HG02588 (cell line): ENCODE measurements at regions not wholly inside any gene's neighbourhood (a gene's known extent, or its start where the extent isn't known, plus 50 kb on each side); places are given as distances from the start of the nearest gene placed in this dataset.
"Not testable (repeated sequence)": the region's sequence is repeated elsewhere in the genome, so short reads cannot be mapped to it uniquely, and the experiment has no call there.

Experiments
- ATAC-seq: cut with Tn5 transposase; IDR thresholded peaks from one replicate; pipeline ENCODE4 v1.9.1; 2021; ENCODE audit warnings: mild to moderate bottlenecking, moderate library complexity; ENCODE audit not compliant: unreplicated experiment

DNA sequence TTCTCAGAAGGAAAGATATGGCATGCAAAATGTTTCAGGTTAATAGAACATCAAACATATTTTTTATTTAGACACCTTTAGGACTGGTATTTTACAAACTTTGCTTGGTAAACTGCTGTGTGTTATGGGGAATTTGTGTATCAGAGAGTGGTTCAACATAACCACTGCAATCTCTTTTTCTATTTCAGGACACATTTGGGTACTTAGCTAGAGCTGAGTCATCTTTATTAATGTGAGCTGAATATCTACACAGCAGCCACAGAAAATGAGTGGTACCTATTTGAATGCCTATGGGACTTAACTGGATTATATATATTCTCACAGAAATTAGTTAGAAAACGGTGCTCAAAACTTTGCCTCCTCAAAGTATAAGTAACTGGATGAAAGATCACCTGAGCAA lies 179.8 kb downstream of the SPDYE17 start:
- ATAC-seq, result not testable (repeated sequence)

DNA sequence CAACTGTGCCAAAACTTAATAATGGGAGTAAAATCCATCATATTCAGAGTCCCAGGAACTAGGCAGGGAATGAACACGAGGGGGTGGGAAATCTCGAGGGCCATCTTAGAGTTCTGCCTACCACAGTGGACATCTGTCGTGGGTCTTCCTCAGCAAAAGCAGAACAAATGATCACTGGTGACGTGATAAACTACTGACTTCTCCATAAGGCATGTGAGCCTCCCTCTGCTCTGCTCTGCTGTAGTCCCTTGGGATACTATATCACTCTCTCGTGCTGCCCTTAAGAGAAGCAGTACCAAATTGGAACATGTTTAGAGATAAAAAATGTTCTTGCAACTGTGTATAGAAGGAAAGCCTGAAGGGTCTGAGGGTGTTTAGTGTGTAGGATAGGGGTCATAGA lies 180.5 kb downstream of the SPDYE17 start:
- ATAC-seq, result not testable (repeated sequence)

DNA sequence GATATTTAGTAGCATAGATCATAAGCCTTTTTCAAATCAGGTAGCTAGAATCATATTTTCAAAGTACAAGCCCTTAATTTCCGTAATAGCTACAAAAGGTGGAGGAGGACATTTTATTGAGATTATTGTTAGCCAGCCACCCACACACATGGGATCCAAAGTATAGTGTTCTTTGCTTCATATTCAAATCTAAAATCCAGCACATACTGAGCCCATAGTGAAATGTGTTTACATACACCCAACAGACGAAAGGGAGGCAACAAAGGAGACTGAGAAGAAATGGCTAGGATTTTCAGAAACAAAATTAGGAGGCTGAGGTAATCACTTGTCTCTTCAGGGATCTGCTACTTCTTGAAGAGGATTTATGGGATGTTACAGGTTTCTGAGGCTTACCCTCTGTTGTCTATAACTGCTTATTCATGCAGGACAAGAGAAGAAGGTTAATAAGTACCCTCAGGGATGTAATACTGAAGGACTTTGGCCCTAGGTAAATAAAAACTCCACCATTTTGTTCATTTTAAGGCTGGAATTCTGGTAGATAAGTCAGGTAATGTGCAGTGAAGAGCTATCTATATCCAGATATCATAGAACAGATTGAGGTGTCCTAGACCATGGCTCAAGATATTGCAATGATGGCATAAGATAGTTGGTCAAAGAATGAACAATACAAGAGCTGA lies 182.1 kb downstream of the SPDYE17 start:
- ATAC-seq, result not testable (repeated sequence)

DNA sequence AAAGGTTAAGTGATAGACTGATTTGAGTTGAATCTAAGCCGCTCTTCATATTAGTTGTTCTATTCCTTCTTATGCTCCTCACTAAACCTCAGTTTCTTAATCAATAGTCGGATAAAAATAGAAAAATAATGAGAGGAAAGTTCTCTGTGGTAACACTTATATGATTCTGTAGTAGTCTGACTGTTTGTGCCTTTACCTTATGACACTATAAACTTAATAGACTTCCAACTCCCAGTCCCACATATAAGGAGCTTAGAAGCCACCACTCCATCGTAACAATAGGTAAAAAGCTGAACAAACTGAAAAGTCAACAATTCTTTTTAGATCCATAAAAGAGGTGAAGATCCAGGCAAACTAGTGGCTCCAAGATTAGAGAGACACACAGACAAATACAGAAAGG lies 192.3 kb downstream of the SPDYE17 start:
- ATAC-seq, result not testable (repeated sequence)

DNA sequence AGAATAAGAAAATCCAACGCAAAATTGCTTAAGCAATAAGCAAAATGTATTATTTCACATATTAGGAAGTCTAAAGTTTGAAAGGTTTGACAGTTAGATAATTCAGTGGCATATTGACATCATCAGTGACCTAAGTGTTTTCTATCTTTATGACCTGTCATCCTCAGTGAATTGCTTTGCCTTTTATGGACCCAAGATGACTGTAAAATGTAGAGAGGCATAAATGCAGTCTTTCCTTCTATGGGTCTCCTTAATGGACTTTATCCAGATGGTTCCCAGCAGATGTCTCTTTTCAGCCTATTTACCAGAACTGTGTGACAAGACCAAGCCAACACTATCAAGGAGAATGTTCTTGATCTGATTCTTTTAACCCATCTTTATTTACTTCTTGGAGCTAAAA lies 192.9 kb downstream of the SPDYE17 start:
- ATAC-seq, result not testable (repeated sequence)

DNA sequence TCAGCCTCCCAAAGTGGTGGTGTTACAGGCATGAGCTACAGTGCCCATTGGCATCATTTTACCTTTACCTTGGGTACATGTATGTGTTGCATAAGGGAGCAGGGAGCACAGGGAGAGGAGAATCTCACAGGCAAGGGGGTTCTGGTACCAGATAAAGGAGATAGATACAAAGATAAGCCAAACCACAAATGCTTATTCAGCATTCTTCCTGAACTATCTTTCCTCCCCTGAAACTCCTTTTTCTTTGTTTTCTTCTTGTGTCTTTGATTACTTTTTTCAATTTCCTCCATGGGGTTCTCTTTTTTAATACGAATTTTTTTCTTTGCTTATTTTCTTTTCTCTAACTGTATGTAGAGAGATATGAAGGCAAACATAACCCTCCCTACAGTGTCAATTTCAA lies 193.8 kb downstream of the SPDYE17 start:
- ATAC-seq, result not testable (repeated sequence)

DNA sequence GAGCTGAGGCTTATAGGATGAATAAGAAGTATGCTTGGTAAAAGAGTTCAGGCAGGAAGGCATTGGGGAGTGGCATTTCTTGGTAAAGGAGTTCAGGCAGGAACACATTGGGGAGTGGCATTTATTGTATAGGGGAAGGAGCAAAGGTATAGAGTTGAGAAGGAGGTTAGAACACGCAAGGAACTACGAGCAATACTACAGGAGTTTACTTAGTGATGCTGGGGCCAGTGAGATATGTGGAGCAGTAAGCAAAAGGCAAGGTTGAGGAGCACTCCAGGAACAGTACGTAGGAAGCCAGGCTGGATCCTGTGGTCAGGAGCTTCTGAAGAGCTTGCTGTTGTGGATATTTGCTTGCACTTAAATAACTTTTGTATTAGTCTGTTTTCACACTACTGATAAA lies 202.2 kb upstream of the POMZP3 start:
- not testable (repeated sequence) for ATAC-seq

DNA sequence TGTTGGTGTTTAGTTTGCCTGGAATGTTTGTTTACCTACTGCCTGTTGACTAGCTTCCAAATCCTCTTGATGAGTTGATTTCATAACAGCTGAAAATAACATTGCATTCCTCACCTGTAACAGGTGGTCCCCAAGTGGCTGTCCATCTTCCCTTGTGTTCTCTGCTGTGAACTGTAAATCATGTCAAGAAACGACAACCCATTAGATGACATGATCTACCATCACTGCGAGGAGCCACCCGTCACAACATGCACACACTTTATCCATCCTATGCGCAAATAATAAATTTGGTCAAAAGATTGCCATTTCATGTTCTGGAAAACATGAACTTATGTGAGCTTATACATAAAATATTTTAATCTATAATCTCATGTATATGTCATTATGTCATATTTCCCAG lies 199.1 kb upstream of the POMZP3 start:
- not testable (repeated sequence) for ATAC-seq

DNA sequence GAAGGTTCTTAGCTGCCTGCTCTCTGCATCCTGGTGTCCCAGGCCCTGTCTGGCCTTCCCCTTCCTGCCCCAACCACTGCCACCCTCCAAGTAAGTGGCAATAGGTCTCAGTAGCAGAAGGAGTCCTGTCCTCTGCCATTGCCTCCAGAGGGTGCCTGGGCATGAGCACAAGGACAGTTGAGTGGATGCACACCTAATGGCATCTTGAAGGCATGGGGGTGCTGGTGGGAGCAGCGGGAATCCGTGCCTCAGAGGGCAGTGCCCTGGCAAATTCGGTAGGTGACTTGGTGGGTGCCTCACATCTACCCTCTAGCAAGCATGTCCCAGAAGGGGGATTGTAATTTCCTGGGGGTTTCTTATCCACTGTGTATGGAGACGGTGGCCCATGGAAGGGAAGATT lies 182.8 kb upstream of the POMZP3 start:
- not testable (repeated sequence) for ATAC-seq

DNA sequence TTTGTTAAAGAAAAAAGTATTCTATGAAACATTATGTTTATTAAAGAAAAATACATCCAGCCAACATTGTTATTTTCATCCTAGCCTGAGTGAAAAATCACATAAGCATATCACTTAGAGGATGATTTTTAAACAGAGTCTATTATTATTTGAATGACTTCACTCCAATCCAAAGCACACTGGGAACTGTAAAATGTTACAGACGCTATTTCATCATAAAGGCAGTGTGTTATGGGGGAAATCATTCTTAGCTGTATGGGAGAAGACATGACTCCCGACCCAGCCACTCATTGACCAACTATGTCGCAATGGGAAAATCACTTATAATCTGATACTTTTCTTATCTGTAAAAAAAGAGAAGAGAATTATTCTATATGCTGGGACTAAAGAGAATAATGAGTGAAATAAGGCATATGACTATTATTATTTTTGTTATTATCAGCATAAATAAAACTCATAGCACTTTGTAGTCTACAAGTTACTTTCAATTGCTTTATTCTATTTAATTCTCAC lies 180.6 kb upstream of the POMZP3 start:
- not testable (repeated sequence) for ATAC-seq

DNA sequence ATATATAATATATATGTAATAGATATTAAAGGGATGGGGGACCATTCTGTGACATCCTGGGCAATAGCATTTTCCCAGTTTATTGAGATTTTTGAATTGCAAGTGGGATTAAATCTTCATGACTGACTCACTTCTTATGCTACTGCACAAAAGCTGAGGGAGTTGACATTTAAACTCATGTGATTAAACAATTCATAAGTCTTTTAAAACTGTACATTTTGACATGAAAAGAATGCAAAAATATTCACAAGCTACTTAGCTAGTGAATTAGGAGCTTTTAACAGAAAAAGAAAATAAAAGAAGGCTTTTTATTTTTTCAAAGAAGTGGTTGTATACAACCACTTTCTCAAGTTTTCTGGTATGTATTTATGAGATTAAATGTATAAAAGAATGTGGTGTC lies 179.4 kb upstream of the POMZP3 start:
- ATAC-seq, result not testable (repeated sequence)

DNA sequence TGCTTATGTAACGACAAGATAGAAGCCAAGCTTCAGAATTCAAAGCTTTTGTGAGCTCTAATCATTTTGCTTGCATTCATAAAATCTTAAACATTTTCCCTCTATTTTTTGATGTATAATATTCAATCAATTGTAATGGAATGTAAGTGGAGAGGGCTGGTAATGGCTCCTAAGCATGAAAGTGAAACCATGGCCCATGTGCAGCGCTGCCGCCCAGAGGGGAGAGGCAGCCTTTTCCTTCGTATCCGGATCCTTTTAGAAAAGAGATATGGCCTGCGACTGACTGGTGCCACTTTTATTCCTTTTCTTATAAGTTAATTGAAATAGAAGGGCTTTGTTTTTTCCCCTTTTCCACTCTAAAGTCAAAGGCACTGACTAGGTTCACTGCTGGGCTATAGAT lies 178.9 kb upstream of the POMZP3 start:
- ATAC-seq, result not testable (repeated sequence)

DNA sequence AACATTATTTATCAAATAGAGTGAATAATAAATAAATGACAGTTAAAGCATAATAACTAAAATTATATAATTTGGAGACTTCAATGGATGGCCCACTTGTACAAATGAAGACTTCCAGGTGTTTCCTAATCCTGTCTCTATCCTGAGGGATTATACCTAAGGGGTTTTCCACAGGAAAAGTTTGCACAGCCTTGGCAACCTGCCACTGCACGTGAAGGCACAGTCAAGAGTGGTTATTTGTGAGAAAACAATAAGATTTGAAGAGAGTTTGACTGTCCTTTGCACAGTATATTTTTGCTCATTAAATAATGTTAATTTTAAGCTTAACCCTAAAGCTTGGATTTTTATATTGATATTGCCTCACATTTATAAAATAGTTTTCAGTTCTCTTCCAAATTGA lies 178.2 kb upstream of the POMZP3 start:
- ATAC-seq, result not testable (repeated sequence)

DNA sequence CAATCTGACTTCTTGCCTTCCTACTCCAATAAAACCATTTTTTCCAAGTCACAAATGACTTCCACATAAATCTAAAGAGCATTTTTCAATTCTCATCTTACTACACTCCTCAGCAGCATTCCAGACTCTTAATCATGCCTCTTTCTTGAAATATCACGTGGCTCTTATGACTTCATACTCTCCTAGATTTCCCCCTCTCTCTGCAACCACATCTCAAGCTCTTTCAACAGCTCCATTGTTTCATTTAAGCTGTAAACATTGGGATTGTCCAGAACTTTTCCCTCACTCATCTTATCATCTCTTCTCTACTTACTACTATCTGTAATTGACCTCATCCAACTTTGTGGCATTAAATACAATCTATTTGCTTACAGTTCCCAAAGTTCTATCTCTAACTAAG lies 170.6 kb upstream of the POMZP3 start:
- not testable (repeated sequence) for ATAC-seq

DNA sequence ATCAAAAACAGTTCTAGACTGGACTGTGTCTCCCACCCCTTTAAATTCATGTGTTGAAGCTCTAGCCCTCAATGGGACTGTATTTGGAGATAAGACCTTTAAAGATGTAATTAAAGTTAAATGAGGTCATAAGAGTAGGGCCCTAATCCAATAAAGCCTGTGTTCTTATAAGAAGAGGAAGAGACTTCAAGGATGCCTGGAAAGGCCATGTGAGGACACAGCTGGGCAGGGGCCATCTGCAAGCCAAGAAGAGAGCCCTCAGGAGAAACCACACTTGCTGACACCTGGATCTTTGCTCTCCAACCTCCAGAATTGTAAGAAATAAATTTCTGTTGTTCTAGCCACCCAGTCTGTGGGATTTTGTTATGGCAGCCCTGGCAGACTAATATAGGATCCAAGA lies 153.6 kb upstream of the POMZP3 start:
- not testable (repeated sequence) for ATAC-seq

DNA sequence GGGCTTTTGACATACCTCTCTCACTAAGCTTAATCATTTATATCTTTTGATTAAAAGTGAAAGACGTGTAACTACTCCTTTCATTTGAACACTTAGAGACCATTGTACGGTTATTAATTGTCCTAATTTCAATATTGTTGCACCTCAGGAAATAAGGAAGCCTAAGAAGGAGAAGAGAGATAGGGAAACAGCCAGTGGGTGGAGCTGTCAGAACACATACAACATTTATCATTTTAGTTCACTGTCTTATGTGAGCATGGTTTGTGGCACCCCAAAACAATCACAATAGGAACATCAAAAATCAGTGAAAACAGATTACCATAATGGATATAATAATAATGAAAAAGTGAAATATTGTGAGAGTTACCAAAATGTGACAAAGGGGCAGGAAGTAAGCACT lies 147.2 kb upstream of the POMZP3 start:
- ATAC-seq, result not testable (repeated sequence)

DNA sequence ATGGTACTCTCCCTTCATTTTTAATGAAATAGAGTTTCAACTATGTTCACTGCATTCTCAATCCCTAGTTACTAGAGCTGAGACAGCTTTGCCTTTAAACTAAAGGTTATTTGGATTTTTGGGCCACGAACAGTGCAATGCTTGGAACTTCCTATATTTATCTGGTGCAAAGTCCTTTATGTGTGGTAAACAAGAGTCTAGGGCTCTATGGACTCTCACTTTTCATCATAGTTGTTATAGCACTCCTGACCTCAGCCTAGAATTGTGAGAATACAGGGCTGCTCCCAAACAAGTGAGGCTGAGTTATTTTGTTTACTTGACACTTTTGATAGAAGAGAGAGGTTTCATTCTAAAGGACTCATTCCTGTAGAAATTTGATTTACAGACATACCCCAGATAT lies 144.9 kb upstream of the POMZP3 start:
- not testable (repeated sequence) for ATAC-seq

DNA sequence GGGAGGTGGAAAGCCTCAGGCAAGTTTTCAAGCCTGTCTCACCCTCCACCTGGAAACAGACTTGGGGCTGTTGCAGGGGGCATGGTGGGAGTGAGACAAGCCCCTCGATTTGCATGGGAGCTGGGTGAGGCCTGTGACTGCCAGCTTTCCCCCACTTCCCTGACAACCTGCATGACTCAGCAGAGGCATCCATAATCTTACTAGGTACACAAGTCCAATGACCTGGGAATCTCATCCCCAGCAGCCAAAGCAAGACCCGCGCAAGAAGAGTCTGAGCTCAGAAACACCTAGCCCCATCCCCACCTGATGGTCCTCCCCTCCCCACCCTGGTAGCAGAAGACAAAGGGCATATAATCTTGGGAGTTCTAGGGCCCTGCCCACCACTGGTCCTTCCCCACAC lies 136.9 kb upstream of the POMZP3 start:
- not testable (repeated sequence) for ATAC-seq

DNA sequence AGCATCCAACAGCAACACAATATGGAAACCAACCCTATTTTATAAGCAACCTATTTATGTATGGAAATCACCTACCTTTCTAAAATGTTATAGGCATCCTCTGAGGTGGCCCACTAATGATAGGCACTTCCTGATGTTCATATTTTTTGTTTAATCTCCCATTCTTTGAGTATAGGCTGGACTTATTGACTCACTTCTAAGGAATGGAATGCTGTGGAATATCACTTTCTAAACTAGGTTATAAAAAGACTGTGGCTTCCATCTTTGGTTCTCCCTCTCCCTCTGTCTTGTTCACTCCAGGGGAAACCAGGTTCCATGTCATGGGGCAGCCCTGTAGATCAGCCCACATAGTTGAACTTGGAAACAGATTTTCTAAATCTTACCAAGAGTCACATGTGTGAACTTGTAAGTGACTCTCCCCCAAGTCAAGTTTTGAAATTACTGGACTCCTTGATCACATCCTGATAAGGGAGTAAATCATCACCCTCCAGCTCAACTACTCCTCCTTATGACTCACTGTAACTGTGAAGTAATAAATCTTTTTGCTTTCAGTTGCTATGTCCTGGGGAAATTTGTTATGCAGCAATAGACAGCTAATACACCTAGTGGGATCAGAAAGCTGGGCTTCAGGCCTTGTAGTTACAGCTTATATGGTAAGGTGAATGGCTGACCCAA lies 133.6 kb upstream of the POMZP3 start:
- not testable (repeated sequence) for ATAC-seq

DNA sequence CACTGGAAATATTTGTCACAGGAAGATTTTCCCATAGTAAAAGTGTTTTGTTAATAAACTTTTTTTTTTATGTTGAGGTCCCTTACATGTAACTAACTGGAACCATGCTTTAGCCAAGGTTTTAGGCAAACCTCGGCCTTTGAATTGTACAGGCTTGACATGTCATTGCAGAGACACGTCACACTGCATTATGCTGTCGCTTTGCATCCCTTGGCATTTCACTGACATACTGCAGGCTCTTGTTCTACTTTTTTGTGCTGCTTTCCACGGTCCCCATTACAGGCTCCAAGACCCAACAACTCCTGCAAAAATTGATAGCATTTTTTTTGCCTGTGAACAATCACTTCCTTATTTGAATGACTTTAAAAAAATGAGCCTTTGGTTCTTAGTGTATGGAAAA lies 112.5 kb upstream of the POMZP3 start:
- not testable (repeated sequence) for ATAC-seq

DNA sequence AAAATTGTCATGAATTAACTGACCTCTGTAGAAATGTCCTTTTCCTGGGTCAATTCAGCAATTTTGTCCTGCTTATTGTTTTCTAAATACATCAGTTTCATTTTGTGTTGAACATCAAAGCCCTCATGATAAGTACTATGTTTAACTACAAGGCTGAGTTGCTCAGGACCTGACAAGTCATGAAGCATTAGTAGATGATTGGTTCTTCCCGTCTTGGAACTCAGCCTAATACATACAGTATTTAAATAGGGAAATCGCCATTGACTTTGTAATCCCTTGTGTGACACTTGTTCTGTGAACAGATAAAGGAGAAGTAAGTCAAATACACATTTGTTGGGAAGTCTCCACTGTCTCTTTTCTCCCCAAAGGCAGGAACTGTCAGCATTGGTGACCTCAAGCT lies 109.6 kb upstream of the POMZP3 start:
- not testable (repeated sequence) for ATAC-seq

DNA sequence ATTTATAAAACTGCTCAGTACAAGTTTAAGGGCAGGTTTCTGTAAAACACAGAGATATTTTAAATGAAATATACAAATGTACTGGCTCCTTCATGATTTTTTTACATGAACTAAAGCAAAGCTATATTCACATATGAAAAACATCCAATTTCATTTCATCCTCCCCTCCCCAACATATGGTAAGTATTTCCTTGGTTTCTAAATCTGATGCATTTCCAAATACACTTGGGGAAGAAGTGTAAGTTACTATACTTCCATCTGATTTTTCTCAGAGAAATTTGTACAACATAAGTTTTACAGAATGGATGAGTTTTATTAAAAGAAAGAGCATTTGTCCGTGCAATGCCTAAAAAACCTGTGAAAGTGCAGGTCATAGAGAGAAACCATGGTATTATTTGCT lies 109.0 kb upstream of the POMZP3 start:
- ATAC-seq, result not testable (repeated sequence)
